Non-pigmented ciliary epithelial cell (primary cell): ENCODE measurements at regions not wholly inside any gene's neighbourhood (a gene's known extent, or its start where the extent isn't known, plus 50 kb on each side); places are given as distances from the start of the nearest gene placed in this dataset.

Experiments used
- DNase-seq: peaks from one replicate; pipeline ENCODE4 v3.0.0-alpha.2; 2010; ENCODE audit warnings: low read depth

GRCh38 chr1:87783315-87783714 is 454.6 kb downstream of the LMO4 start:
- no peak for DNase-seq

DNA sequence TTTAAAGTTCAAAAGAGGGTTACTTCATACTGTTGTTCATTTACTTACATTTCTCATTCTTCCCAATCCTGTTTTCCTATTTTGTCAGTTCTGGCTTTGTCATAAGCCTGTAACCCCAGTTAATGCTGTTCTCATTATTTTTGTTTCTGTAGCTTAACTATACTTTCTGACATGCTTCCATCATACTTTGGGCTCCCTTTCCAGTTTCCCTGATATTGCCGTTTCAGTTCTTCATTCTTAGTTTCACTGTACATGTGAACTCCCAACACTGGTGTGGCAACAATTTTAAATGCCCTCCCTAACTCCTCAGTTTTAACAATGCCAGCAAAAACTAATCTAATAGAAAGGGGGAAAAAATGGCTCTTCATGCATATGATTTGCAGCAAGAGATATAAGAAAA is 456.7 kb downstream of the LMO4 start:
- DNase-seq = no peak

- DNase-seq = no peak
Observed at GRCh38 chr1:87786229-87786628, 457.5 kb downstream of the LMO4 start.

GRCh38 chr1:87786861-87787545 is 458.3 kb downstream of the LMO4 start:
- DNase-seq = no peak

GRCh38 chr1:87787551-87787950 is 458.9 kb downstream of the LMO4 start:
- no peak for DNase-seq

GRCh38 chr1:87790756-87791155 is 462.1 kb downstream of the LMO4 start:
- no peak for DNase-seq

GRCh38 chr1:87791931-87792740 is 463.5 kb downstream of the LMO4 start:
- no peak for DNase-seq

GRCh38 chr1:87794788-87795614 is 466.3 kb downstream of the LMO4 start:
- DNase-seq = peak; percentile 54

DNA sequence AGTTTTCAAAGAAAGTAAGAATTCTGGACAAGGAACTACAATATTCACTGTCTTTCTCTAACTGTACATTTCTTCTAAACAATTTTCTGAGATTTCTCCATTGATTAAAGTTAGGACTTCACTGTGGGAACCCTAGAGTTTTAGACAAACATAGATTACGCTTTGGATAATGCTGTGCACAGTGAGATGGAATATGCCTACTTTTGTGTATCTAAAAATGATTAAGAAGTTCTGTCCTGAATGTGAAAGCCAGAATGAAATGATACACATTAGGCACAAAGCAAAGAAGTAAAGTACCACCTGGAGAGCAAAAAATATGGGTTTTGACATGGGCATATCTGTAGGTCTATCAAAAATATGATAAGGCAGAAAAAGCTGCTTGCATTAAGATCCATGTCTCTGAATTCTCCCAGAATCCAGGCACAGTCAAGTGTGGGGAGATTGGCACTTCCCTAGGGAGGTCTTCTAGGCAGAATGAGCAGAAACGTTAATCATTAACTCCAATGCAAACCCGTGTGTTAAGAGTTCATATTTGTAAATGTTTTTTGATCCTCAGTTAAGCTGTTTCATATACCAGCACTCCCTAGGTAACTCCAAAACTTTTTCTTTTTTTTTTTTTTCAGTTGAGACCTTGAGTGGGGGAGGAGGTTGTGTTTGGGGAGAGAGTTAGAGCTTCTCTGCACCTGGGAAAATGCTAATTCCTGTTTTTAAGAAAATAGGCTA is 467.1 kb downstream of the LMO4 start:
- no peak for DNase-seq

GRCh38 chr1:87796471-87796901 is 467.8 kb downstream of the LMO4 start:
- DNase-seq = no peak

DNA sequence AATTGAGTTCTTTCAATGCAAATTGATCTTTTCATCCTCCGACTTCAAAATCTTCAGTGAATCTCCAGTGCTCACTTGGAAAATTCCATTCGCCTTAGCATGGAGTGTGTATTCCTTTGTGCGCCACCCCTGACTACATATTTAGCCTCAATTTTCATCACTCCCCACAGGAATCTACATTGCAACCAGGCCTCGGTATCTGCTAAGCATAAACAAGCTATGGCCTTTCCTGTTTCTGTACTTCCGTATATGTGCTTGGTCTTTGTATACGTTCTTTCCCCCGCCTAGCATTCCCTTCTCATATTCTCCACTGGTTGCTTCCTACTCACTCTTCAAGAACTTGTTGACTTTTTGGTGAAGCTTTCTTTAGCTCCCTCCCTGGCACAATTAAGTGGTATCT is 470.8 kb downstream of the LMO4 start:
- no peak for DNase-seq

DNA sequence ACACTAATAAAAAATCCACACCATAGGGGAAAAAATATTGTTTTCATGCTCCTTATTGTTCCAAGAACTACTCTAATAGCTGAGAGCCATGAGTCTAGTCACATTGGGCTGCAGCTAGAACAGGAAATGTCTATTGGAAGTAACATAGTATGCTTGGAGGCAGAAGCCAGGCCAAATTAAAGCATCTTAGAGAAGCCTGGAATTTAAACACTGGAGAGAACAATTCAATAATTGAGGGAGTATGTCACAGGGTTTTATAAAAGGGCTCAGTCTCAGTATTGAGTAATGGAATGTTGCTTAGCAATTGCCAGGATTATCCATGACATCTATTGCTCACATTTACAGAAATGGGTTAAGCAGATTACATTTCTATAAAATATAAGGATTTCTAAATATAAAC is 471.3 kb downstream of the LMO4 start:
- DNase-seq = no peak

- no peak for DNase-seq
Observed at GRCh38 chr1:87803375-87803774, 474.7 kb downstream of the LMO4 start.

GRCh38 chr1:87804128-87804527 is 475.4 kb downstream of the LMO4 start:
- no peak for DNase-seq

DNA sequence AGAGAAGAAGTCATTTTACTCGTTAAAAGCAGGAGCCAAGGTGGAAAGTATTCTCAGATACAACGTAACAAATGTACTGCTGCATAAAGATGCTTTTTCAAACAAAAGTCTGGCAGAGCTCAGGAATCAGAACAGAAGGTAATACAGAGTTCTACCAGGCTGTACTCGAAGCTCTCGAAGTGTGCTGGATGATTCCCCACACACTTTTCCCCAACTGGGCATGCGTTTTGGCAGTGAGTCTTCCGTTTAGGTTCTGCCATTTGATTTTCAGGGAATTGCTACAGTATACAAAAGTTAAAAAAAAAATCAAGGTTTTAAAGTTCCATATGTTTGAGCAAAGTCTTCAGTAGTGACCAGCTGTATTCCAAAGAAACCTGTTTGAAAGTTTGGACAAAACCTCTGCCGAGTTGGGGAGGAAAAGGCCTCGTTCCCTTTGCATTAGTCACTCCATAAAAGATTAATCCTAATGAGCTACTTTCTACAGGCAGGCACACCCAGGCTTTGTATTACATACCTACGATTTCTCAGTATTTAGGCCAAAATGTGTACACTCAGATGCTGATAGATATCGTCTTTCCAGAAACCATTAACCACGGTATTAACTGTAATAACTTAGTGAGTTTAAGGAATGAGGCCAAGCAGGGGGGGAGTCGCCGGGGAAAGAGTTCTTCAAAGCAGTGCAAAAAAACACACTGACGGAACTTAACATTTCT is 477.1 kb downstream of the LMO4 start:
- peak; percentile 24 for DNase-seq

GRCh38 chr1:87806379-87807094 is 477.9 kb downstream of the LMO4 start:
- no peak for DNase-seq

GRCh38 chr1:87810166-87810565 is 481.5 kb downstream of the LMO4 start:
- no peak for DNase-seq

DNA sequence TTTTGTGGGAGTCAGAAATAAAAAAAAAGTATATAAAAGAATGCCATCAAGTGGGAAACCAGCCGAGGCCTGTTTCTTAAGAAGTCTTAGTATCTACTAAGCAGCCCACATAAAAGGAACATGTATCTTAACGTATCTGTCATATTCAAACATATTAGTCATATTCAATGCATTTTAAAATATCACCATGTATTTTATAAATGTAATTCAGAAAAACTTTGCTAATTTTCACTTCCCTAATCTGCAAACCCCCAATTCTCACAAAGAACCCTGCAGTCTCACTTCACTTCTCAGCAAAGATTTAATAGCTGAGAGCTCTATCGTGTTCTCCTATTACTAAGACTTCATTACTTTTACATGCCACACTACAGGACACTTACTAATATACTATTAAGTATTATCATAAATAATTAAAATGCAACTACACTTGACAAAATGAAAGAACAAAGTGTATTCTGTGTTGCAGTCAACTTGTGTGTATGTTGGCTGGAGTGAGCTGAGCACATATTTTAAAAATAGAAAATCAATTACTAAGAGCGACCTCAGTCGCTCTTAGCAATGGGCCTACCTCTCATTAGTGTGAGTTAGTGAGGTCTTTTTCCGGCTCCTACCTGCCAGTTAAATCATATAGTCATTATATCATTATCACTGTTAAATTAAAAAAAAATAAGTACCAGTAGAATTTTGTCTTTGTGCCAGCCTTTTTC is 484.3 kb downstream of the LMO4 start:
- no peak for DNase-seq

DNA sequence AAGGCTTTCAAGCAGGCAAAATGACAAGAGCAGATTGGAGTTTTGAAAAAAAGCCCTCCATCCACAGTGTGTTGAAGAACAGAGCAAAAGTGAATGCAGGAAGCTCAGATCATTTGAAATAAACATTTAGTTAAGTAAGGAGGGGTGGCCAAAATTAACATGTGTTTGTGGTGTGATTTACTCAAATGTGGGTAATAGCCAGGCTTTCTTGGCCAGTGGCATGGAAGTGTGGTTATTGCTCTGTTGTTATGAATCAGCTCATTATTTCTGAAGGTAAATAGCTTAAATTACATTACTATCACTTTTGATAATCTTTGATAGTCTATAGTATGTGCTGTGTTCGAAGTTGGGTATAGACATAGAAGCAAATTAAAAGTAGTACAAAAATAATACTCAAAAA is 485.9 kb downstream of the LMO4 start:
- no peak for DNase-seq

GRCh38 chr1:87816646-87817045 is 488.0 kb downstream of the LMO4 start:
- no peak for DNase-seq
